ENCODE measurements at regions not wholly inside any gene's neighbourhood (a gene's known extent, or its start where the extent isn't known, plus 50 kb on each side); places are given as distances from the start of the nearest gene placed in this dataset.

GRCh38 chr7:15751191-15751701 lies 64.8 kb upstream of the MEOX2 start:
- DNase-seq (ENCODE audit: low spot score) = no peak

GRCh38 chr7:15750727-15751126 lies 64.2 kb upstream of the MEOX2 start:
- DNase-seq (ENCODE audit: low spot score) = no peak

DNA sequence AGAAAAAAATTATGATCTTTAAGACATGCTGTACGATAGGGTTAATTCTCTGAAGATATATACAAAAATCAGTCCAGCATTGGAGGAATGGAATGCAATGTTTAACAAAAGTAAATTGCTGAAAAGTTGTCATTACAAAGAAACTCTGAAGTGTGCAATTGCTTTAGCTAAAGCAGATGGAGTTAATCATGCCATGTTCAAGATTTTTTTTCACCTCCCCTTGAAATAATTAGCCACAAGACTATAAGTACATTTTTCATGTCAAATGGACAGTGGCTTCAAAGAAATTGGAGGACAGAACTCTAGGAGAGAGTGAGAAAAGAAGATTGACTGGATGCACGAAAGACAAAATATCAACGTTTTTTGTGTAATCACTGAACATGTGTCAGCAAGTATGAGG lies 63.1 kb upstream of the MEOX2 start:
- DNase-seq (ENCODE audit: low spot score) = no peak

DNA sequence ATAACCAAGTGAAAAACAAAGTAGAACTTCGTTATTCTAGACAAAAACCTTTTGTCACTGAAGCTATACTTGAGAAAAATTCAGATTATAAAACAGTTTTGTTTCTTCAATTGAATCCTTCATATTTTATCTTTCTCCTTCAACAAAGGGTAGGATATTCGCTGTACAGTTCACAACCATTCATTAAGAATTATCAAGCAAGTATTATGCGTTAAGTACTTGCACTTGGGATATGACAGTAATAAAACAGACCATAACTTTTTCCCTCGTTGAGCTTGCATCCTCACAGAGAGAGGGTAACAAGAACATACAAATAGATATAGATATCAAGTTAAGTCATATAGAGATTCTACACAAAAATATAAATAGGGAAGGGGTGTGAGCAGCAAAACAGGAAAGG lies 61.2 kb upstream of the MEOX2 start:
- DNase-seq (ENCODE audit: low spot score) = no peak

DNA sequence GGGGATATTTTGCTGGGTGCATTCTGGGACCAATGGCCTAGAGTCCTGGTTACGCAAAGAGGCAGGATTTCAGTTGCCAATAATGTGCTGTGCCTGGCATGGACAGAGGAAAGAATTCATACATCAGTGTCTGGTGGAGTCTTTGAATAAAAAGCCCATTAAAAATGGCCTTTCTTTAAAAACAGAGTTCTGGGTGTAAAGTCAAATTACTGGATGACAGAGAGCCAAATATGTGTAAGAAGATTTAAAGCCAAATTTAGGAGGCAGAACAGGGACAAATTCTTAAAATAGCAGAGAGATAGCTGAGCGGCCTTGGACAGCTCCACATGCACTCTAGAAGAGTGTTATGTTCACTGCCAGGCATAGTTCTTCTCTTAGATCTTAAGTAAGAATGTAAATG lies 60.8 kb upstream of the MEOX2 start:
- DNase-seq (ENCODE audit: low spot score) = no peak

DNA sequence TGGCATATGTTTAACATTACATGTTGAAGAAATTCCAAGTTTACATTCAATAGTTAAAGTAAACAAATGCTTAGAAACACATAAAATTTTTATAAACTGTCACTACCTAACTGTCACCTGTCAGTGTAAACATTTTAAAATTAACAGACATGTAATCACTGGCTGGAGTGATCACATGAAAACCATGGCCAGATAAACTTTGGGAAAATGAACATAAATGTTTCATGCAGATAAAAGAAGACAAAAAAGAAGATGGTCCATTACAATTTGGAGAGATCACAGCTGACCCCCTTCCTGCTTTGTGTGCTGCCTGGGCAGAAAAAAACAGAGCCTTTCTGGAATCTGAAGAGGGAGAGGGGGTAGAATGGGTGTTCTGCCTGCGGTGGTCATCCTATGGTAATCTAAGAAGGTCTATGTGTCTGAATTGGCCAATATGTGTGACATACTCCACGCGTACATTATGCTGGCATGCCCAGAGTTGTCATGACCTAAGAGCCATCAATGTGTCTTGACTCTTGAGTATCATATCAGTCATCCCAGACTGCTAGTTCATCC lies 57.5 kb upstream of the MEOX2 start:
- DNase-seq (ENCODE audit: low spot score) = no peak

DNA sequence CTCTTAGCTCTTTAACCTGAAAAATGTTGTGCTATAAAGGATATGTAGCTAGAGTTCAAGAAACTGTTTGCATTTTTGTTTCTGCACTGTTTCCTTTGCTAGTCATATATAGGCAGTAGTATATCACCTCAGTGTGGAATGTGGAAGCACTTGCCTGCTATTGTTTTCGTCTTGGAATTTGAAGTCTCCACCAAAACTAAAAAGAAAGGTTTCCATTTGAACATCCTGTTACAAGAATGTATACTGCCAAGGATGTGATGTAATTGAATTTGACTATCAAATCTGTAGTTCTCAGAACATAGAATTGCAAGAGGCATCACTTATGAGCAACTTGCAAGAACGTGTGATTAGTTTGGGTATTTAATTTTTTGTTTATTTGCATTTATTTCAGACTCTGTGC lies 51.1 kb upstream of the MEOX2 start:
- DNase-seq (ENCODE audit: low spot score) = no peak

Data from CD4-positive, alpha-beta T cell treated with Interleukin-2 at 100 ng/mL for 4 hours (primary cell).